ENCODE measurements at regions not wholly inside any gene's neighbourhood (a gene's known extent, or its start where the extent isn't known, plus 50 kb on each side); places are given as distances from the start of the nearest gene placed in this dataset.

DNA sequence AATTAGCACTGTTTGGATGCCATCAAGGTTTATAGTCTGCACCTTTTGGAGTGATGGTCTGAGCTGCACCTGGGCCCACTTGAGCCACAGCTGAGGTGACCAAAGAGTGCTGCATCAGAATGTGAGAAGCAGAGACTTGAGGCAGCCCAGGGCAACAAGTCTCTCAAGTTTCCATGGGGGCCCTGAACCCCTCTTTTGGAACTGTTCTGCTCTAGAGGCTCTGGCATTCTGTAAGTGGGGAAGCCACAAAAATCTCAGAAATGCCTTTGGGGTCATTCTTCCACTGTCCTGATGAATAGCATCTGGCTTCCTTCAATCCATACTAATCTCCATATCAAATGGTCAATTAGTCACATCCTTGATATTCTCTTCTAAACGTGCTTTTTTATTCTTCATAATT lies 298.4 kb upstream of the MAOA start:
- in situ Hi-C loops (cut with HindIII; ENCODE audit: low pct_ligation_motif_present, low sequenced_read_pairs), result no loop called here
- H3K4me3 ChIP-seq (ENCODE audit: low read depth, low read length), result no peak overlapping the region
- TF ChIP-seq, protein P1, sequence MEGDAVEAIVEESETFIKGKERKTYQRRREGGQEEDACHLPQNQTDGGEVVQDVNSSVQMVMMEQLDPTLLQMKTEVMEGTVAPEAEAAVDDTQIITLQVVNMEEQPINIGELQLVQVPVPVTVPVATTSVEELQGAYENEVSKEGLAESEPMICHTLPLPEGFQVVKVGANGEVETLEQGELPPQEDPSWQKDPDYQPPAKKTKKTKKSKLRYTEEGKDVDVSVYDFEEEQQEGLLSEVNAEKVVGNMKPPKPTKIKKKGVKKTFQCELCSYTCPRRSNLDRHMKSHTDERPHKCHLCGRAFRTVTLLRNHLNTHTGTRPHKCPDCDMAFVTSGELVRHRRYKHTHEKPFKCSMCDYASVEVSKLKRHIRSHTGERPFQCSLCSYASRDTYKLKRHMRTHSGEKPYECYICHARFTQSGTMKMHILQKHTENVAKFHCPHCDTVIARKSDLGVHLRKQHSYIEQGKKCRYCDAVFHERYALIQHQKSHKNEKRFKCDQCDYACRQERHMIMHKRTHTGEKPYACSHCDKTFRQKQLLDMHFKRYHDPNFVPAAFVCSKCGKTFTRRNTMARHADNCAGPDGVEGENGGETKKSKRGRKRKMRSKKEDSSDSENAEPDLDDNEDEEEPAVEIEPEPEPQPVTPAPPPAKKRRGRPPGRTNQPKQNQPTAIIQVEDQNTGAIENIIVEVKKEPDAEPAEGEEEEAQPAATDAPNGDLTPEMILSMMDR (IDR thresholded peaks at IDR 0.05; ENCODE audit: low read depth, low read length, missing control alignments), result no peak
- no peak for DNase-seq
- H3K27me3 ChIP-seq (replicated peaks), result no peaks in the 10 kb centered on the region
- H3K36me3 ChIP-seq (replicated peaks), result no peaks in the 10 kb centered on the region
- H3K27ac ChIP-seq, result no peak overlapping the region

DNA sequence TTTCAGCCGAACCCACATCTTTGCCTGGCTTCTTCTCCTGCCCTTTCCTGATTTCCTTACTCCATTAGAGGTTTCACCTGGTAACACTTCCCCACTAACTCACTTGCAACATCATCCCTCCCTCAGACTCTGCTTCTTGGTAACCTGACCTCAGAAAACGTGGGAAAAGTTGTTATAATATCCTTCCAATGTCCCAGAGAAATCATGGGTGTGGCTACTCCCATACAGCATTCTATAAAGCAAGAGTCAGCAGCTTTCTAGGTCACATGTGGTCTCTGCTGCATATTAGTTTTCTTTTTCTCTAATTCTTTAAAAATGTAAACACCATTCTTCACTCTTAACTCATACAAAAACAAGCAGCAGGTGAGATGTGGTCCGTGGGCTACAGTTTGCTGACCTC lies 283.1 kb upstream of the MAOA start:
- no peak overlapping the region for H3K27ac ChIP-seq
- in situ Hi-C loops (cut with HindIII; ENCODE audit: low pct_ligation_motif_present, low sequenced_read_pairs), result no loop called here
- no peak for DNase-seq
- no peaks in the 10 kb centered on the region for H3K36me3 ChIP-seq (replicated peaks)
- TF ChIP-seq, protein P1 (IDR thresholded peaks at IDR 0.05; ENCODE audit: low read depth, low read length, missing control alignments), result no peak
- no peaks in the 10 kb centered on the region for H3K27me3 ChIP-seq (replicated peaks)
- H3K4me3 ChIP-seq (ENCODE audit: low read depth, low read length), result no peak overlapping the region

GRCh38 chrX:43375136-43375535 lies 281.0 kb upstream of the MAOA start:
- H3K27ac ChIP-seq, result no peak overlapping the region
- no peak for DNase-seq
- in situ Hi-C loops (cut with HindIII; ENCODE audit: low pct_ligation_motif_present, low sequenced_read_pairs), result no loop called here
- H3K27me3 ChIP-seq (replicated peaks), result no peaks in the 10 kb centered on the region
- H3K4me3 ChIP-seq (ENCODE audit: low read depth, low read length), result no peak overlapping the region
- TF ChIP-seq, protein P1 (IDR thresholded peaks at IDR 0.05; ENCODE audit: low read depth, low read length, missing control alignments), result no peak
- no peaks in the 10 kb centered on the region for H3K36me3 ChIP-seq (replicated peaks)

- H3K36me3 ChIP-seq (replicated peaks), result no peaks in the 10 kb centered on the region
- no peak overlapping the region for H3K4me3 ChIP-seq (ENCODE audit: low read depth, low read length)
- H3K27me3 ChIP-seq (replicated peaks), result no peaks in the 10 kb centered on the region
- in situ Hi-C loops (cut with HindIII; ENCODE audit: low pct_ligation_motif_present, low sequenced_read_pairs), result no loop called here
- DNase-seq, result no peak
- no peak overlapping the region for H3K27ac ChIP-seq
- TF ChIP-seq, protein P1 (IDR thresholded peaks at IDR 0.05; ENCODE audit: low read depth, low read length, missing control alignments), result no peak
Measured at GRCh38 chrX:43380704-43381103, 275.4 kb upstream of the MAOA start.

DNA sequence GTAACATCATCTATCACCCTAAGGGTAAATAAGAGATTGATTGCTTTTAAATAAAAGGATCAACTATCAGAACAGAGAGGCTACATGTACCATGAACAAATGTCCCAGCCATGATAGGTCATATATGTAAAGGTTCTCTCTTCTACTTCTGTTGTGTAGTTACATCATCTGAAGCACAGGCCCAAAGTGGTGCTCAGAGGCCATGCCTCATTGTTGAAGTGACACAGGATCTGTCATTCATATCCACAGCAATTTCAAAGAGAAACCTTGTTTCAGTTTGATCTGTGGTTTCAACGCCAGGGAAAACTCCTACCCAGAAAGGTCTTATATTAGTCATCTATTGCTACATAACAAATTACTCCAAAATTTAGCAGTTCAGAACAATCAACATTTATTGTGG lies 269.2 kb upstream of the MAOA start:
- H3K27ac ChIP-seq, result no peak overlapping the region
- DNase-seq, result no peak
- no peak overlapping the region for H3K4me3 ChIP-seq (ENCODE audit: low read depth, low read length)
- no peaks in the 10 kb centered on the region for H3K27me3 ChIP-seq (replicated peaks)
- H3K36me3 ChIP-seq (replicated peaks), result no peaks in the 10 kb centered on the region
- in situ Hi-C loops (cut with HindIII; ENCODE audit: low pct_ligation_motif_present, low sequenced_read_pairs), result no loop called here
- TF ChIP-seq, protein P1 (IDR thresholded peaks at IDR 0.05; ENCODE audit: low read depth, low read length, missing control alignments), result no peak

GRCh38 chrX:43405191-43405590 lies 250.9 kb upstream of the MAOA start:
- Histone ChIP-seq H3K27me3 (replicated peaks) (no peaks in the 10 kb centered on the region), H3K27ac (no peak overlapping the region), H3K36me3 (replicated peaks) (no peaks in the 10 kb centered on the region), H3K4me3 (ENCODE audit: low read depth, low read length) (no peak overlapping the region)
- in situ Hi-C loops (cut with HindIII; ENCODE audit: low pct_ligation_motif_present, low sequenced_read_pairs), result no loop called here
- no peak for DNase-seq
- TF ChIP-seq, protein P1 (IDR thresholded peaks at IDR 0.05; ENCODE audit: low read depth, low read length, missing control alignments), result no peak
